B cell (primary cell): ENCODE measurements at regions not wholly inside any gene's neighbourhood (a gene's known extent, or its start where the extent isn't known, plus 50 kb on each side); places are given as distances from the start of the nearest gene placed in this dataset.

Experiments used
- ATAC-seq: fragments of 200-7000 bp; cut with Tn5 transposase; one replicate; pipeline ENCODE4 v1.10.0; 2021; ENCODE audit warnings: low read depth, mild to moderate bottlenecking, moderate number of reproducible peaks, moderate library complexity
- CTCF ChIA-PET: fragments of 350-600 bp; sonication (Branson Sonifier 250); formaldehyde crosslinking; loops from one replicate; lab custom pipeline; 2021; ENCODE audit warnings: antibody characterized with exemption, inconsistent platforms; lab: Charles Lee
- POLR2A ChIA-PET: fragments of 350-600 bp; sonication (Branson Sonifier 250); formaldehyde crosslinking; loops from one replicate; lab custom pipeline; 2021; ENCODE audit warnings: antibody characterized with exemption; lab: Charles Lee
- DNase-seq: peaks from one replicate; pipeline ENCODE4 v3.0.0; 2013
- H2AFZ ChIP-seq: 2 replicates; pipeline ENCODE4 v1.6.1; 2012; ENCODE audit warnings: mild to moderate bottlenecking, low read depth, low read length; ENCODE audit not compliant: insufficient read depth, poor library complexity, severe bottlenecking
- H3K27ac ChIP-seq, 2 donors: 1 replicate in 1 of 2; 2 replicates in 1 of 2; pipeline ENCODE4 v1.5.1; 2012 to 2013; ENCODE audit warnings: low read length in 2 of 2, mild to moderate bottlenecking in 2 of 2, moderate library complexity in 1 of 2
- H3K27me3 ChIP-seq, 4 experiments: fragments of 200-600 bp in 1 of 4; sonication (generic) in 1 of 4; replicated peaks in 1 of 4; 1 replicate in 2 of 4; 2 replicates in 2 of 4; pipeline versions ENCODE4 v1.6.1 to v1.7.0; 2013 to 2016; ENCODE audit warnings: low read length in 3 of 4, mild to moderate bottlenecking in 2 of 4, mixed read lengths in 1 of 4, moderate library complexity in 1 of 4; ENCODE audit not compliant: insufficient read depth in 4 of 4, control insufficient read depth in 3 of 4; ENCODE audit errors: control extremely low read depth in 1 of 4
- H3K36me3 ChIP-seq, 2 experiments: replicated peaks in 1 of 2; 1 replicate in 1 of 2; 2 replicates in 1 of 2; pipeline versions ENCODE4 v1.6.1 to v1.7.1; 2013; ENCODE audit warnings: low read length in 1 of 2; ENCODE audit not compliant: insufficient read depth in 2 of 2, control insufficient read depth in 1 of 2; ENCODE audit errors: control extremely low read depth in 1 of 2, extremely low read depth in 1 of 2
- H3K4me1 ChIP-seq, 2 donors: fragments of 200-600 bp in 1 of 2; sonication (generic) in 1 of 2; 1 replicate in 1 of 2; 2 replicates in 1 of 2; pipeline versions ENCODE4 v1.5.1 to v1.6.1; 2013 to 2017; ENCODE audit warnings: low read length in 2 of 2; ENCODE audit not compliant: control insufficient read depth in 2 of 2, insufficient read depth in 2 of 2
- H3K4me2 ChIP-seq: replicated peaks from 2 replicates; pipeline ENCODE3; 2012; ENCODE audit warnings: mild to moderate bottlenecking, low read depth, low read length; ENCODE audit not compliant: poor library complexity, severe bottlenecking
- H3K4me3 ChIP-seq, 5 experiments: fragments of 200-600 bp in 1 of 5; sonication (generic) in 1 of 5; 1 replicate in 3 of 5; 2 replicates in 2 of 5; pipeline versions ENCODE4 v1.5.1 to v1.7.0; 2011 to 2016; ENCODE audit warnings: low read length in 4 of 5, mild to moderate bottlenecking in 4 of 5, low read depth in 2 of 5, control low read depth in 1 of 5, moderate library complexity in 1 of 5; ENCODE audit not compliant: insufficient read depth in 1 of 5; ENCODE audit errors: control extremely low read depth in 1 of 5, extremely low read depth in 1 of 5
- H3K79me2 ChIP-seq: fragments of 200-600 bp; sonication (generic); one replicate; pipeline ENCODE4 v1.6.0; 2016; ENCODE audit warnings: low read length; ENCODE audit not compliant: control insufficient read depth, insufficient read depth
- H3K9ac ChIP-seq: fragments of 200-600 bp; sonication (generic); 2 replicates; pipeline ENCODE4 v1.6.1; 2017; ENCODE audit warnings: mild to moderate bottlenecking, low read length, moderate library complexity
- H3K9me3 ChIP-seq, 3 donors: one replicate each; pipeline versions ENCODE4 v1.6.1 to v1.7.1; 2013; ENCODE audit warnings: low read length in 2 of 3; ENCODE audit not compliant: control insufficient read depth in 2 of 3, insufficient read depth in 1 of 3; ENCODE audit errors: control extremely low read depth in 1 of 3
- H4K20me1 ChIP-seq: 2 replicates; pipeline ENCODE4 v1.6.0; 2012; ENCODE audit warnings: mild to moderate bottlenecking, low read length; ENCODE audit not compliant: insufficient read depth, control insufficient read depth, poor library complexity, severe bottlenecking
- H3K27ac Mint-ChIP-seq: one replicate; pipeline ENCODE4 v1.8.0; 2021; ENCODE audit warnings: mixed read lengths
- H3K27me3 Mint-ChIP-seq: one replicate; pipeline ENCODE4 v1.8.0; 2021; ENCODE audit warnings: mixed read lengths
- H3K4me1 Mint-ChIP-seq: one replicate; pipeline ENCODE4 v1.8.0; 2021; ENCODE audit warnings: mixed read lengths
- H3K4me3 Mint-ChIP-seq: one replicate; pipeline ENCODE4 v1.8.0; 2021; ENCODE audit warnings: mixed read lengths
- H3K9me3 Mint-ChIP-seq: one replicate; pipeline ENCODE4 v1.8.0; 2022; ENCODE audit warnings: mixed read lengths; ENCODE audit not compliant: insufficient read depth
- EZH2 ChIP-seq: IDR thresholded peaks from 2 replicates; pipeline ENCODE4 v1.6.1; 2012; ENCODE audit warnings: borderline replicate concordance, low read depth, mild to moderate bottlenecking, moderate library complexity, low read length; ENCODE audit not compliant: insufficient read depth, poor library complexity, severe bottlenecking
- WGBS: methylation state at CpG from one replicate; pipeline ENCODE4 v1.1.5; 2013; ENCODE audit warnings: missing lambda C conversion rate; ENCODE audit not compliant: insufficient coverage; 5-methylcytosine and 5-hydroxymethylcytosine counted together
- intact Hi-C: fragments of 100-400 bp; cut with micrococcal nuclease; formaldehyde crosslinking; loops from one replicate; pipeline ENCODE4 v1.10.0; 2022
- TF ChIP-seq, protein P1 (sequence below): fragments of 200-600 bp; IDR thresholded peaks from one replicate; pipeline ENCODE4 v1.8.0; 2022; ENCODE audit warnings: antibody characterized with exemption, mild to moderate bottlenecking

DNA sequence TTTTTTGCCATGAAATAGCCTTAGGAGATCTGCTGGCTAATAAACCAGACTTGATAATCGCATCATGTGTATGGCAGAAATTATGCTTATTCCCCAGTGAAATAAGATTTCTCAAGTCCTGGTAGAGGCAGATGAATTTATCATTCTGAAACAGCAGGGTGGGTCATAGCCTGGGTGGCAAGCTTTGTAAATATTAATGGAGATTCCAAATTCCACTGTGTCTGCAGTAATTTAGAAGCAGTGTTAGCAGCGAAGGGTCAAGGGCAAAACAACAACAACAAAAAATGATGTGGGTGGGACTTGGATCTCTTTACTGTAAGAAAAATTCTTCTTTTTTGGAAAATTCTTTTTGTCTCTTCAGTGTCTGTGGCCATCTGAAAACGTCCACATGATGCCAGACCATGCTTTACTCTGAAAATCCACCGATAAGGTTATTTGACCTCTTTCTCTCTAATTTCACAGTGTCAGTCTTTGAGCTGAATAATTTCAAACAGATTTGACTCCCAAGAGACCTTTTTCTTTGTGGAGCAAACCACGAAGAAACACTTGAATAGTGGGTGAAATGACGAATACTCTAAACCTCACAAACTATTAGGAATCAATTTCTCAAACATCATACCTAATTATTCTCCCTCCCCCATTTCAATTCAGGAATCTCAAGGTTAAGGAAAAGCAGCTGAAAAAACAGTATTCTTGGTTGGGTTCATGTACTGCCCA lies 106.0 kb upstream of the RPS23 start:
- H3K4me1 ChIP-seq: no peaks in the 10 kb centered on the region
- ATAC-seq (no peak), DNase-seq (no peak)
- no peaks in the 10 kb centered on the region for H3K4me1 Mint-ChIP-seq
- WGBS: 96% methylated on average over 4 of the region's 6 CpGs
- H3K4me3 Mint-ChIP-seq: no peak overlapping the region
- no peaks in the 10 kb centered on the region for H3K36me3 ChIP-seq
- ChIA-PET CTCF (no interaction called here), POLR2A (no interaction called here)
- no peaks in the 10 kb centered on the region for H3K9me3 Mint-ChIP-seq
- no peak overlapping the region for H3K27ac Mint-ChIP-seq
- H4K20me1 ChIP-seq: no peaks in the 10 kb centered on the region
- H3K79me2 ChIP-seq: no peaks in the 10 kb centered on the region
- no peak for TF ChIP-seq EZH2
- TF ChIP-seq, protein P1, sequence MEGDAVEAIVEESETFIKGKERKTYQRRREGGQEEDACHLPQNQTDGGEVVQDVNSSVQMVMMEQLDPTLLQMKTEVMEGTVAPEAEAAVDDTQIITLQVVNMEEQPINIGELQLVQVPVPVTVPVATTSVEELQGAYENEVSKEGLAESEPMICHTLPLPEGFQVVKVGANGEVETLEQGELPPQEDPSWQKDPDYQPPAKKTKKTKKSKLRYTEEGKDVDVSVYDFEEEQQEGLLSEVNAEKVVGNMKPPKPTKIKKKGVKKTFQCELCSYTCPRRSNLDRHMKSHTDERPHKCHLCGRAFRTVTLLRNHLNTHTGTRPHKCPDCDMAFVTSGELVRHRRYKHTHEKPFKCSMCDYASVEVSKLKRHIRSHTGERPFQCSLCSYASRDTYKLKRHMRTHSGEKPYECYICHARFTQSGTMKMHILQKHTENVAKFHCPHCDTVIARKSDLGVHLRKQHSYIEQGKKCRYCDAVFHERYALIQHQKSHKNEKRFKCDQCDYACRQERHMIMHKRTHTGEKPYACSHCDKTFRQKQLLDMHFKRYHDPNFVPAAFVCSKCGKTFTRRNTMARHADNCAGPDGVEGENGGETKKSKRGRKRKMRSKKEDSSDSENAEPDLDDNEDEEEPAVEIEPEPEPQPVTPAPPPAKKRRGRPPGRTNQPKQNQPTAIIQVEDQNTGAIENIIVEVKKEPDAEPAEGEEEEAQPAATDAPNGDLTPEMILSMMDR: no peak
- no peak overlapping the region for H2AFZ ChIP-seq
- no peak overlapping the region for H3K4me3 ChIP-seq
- intact Hi-C loops: no loop called here
- H3K27ac ChIP-seq: no peak overlapping the region
- no peak overlapping the region for H3K4me2 ChIP-seq
- H3K9me3 ChIP-seq: peaks cover 0 to 9% (median 0%) of the 10 kb centered on the region in 3 donors
- H3K27me3 ChIP-seq: no peaks in the 10 kb centered on the region
- no peak overlapping the region for H3K9ac ChIP-seq
- H3K27me3 Mint-ChIP-seq: peaks cover 3% of the 10 kb centered on the region

DNA sequence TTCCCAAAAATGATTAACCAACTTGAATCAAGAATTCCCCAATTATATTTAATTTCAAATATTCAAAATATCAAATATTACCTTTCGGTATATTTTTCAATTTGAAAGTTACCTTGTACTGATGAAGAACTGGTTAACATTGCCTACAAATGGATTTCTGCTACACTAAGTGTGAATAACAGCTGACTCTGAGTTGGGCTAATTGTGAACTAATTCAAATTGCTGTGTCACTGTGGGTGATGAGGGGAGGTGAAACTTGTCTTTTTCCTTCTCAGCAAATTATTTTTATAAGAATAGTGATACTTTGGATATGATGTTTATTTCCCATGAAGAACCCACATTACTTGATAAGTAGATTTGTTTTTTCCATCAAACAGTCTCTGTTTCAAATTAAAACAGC lies 103.4 kb upstream of the RPS23 start:
- Histone ChIP-seq H3K27me3 (no peaks in the 10 kb centered on the region), H3K36me3 (no peaks in the 10 kb centered on the region), H4K20me1 (no peaks in the 10 kb centered on the region), H3K9ac (no peak overlapping the region), H3K79me2 (no peaks in the 10 kb centered on the region), H3K4me2 (no peak overlapping the region), H3K9me3 (peaks cover 0 to 6% (median 0%) of the 10 kb centered on the region in 3 donors), H2AFZ (no peak overlapping the region), H3K27ac (no peak overlapping the region), H3K4me1 (no peaks in the 10 kb centered on the region), H3K4me3 (no peak overlapping the region)
- Mint-ChIP-seq H3K27ac (no peak overlapping the region), H3K4me1 (no peaks in the 10 kb centered on the region), H3K9me3 (no peaks in the 10 kb centered on the region), H3K27me3 (no peaks in the 10 kb centered on the region), H3K4me3 (no peak overlapping the region)
- ChIA-PET POLR2A (no interaction called here), CTCF (no interaction called here)
- ATAC-seq: no peak
- no CpG with 5 or more reads among the region's 1 CpG for WGBS
- intact Hi-C loops: no loop called here
- TF ChIP-seq, protein P1: no peak
- no peak for TF ChIP-seq EZH2
- DNase-seq: no peak
